ENCODE measurements at regions not wholly inside any gene's neighbourhood (a gene's known extent, or its start where the extent isn't known, plus 50 kb on each side); places are given as distances from the start of the nearest gene placed in this dataset.

DNA sequence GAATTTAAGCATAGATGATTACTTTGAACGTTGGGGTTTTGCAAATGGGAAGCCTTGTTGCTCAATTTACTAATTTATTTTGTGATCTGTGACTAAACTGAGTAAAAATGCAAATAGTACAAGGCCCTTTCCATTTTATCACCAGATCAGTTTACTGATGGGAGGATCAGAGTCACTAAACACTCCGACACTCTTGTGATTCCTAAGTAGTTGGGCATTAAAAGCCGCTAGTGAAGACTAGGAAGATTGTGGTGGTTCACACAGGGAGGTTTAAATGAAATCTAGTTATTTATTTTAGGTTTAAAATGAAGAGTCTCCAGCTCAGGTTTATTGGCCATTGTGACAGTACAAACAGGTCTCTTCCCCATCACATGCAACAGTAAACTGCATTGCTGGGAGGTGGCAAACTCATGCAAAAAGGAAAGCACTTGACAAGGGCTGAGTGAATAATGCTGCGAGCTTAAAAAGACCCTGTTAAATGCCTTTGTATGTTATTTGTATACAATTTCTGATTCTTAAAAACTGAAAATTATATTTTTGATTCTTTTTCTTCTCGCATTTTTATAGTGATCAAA lies 394.8 kb upstream of the FANCL start:
- H3K9me2 ChIP-seq (replicated peaks; ENCODE audit: insufficient read depth, low read length): no peaks in the 10 kb centered on the region
- H3K36me3 ChIP-seq (ENCODE audit: low read length): no peaks in the 10 kb centered on the region
- TF ChIP-seq EZH2phosphoT487 (conservative IDR thresholded peaks at IDR 0.05; ENCODE audit: low read length): no peak
- TF ChIP-seq, protein P1, sequence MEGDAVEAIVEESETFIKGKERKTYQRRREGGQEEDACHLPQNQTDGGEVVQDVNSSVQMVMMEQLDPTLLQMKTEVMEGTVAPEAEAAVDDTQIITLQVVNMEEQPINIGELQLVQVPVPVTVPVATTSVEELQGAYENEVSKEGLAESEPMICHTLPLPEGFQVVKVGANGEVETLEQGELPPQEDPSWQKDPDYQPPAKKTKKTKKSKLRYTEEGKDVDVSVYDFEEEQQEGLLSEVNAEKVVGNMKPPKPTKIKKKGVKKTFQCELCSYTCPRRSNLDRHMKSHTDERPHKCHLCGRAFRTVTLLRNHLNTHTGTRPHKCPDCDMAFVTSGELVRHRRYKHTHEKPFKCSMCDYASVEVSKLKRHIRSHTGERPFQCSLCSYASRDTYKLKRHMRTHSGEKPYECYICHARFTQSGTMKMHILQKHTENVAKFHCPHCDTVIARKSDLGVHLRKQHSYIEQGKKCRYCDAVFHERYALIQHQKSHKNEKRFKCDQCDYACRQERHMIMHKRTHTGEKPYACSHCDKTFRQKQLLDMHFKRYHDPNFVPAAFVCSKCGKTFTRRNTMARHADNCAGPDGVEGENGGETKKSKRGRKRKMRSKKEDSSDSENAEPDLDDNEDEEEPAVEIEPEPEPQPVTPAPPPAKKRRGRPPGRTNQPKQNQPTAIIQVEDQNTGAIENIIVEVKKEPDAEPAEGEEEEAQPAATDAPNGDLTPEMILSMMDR (IDR thresholded peaks at IDR 0.05; ENCODE audit: insufficient read depth, low read length, poor library complexity, severe bottlenecking): no peak
- no peaks in the 10 kb centered on the region for H3K9me3 ChIP-seq (ENCODE audit: insufficient read depth, low read length)
- no peaks in the 10 kb centered on the region for H4K20me1 ChIP-seq (ENCODE audit: low read depth, low read length)
- H3K9ac ChIP-seq (ENCODE audit: low read length): no peak overlapping the region
- H3K27me3 ChIP-seq (ENCODE audit: low read length): no peaks in the 10 kb centered on the region
- no peaks in the 10 kb centered on the region for H3K79me2 ChIP-seq (ENCODE audit: insufficient read depth, low read length)
- H2AFZ ChIP-seq (ENCODE audit: low read depth, low read length, severe bottlenecking): no peak overlapping the region
- no peak overlapping the region for H3K27ac ChIP-seq (ENCODE audit: low read depth, low read length)
- no peaks in the 10 kb centered on the region for H3F3A ChIP-seq (ENCODE audit: insufficient read depth)
- H3K4me2 ChIP-seq (ENCODE audit: low read depth, low read length, poor library complexity, severe bottlenecking): no peak overlapping the region
- no peak overlapping the region for H3K4me3 ChIP-seq (ENCODE audit: insufficient read depth, low read length, poor library complexity, severe bottlenecking)

DNA sequence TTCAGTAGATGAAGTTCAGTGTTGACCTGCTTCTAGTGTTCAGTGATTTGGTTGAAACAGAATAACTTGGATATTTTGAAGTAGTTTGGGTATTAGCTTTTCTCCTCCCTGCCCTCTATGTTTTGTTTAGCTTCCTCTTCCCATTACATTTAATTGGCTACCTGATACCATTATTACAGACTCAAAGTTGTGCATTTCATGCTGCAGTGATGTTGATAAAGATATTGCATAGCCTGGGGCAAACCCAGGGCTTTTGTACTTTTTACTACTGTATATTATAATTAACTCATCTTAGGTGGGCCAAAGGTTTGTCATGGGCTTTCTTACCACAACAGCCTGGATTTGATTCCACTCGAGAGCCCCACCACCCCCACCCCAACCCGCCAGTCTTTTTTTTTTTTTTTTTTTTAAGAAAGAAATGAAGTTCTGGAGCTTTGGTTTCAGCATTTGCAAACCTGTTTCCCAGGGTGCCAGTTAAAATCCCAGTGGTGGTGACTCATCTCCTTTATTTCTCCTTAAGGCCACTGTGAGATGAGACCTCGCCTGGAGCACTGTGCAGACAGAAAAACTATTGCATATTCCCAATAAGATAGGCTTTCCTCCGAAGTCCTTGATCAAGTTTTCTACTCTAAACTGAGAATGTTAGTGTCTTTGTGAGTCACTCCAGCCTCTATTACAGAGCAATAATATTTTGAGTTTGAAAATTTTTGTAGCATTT lies 393.7 kb upstream of the FANCL start:
- H4K20me1 ChIP-seq (ENCODE audit: low read depth, low read length): no peaks in the 10 kb centered on the region
- no peaks in the 10 kb centered on the region for H3K9me3 ChIP-seq (ENCODE audit: insufficient read depth, low read length)
- no peaks in the 10 kb centered on the region for H3K27me3 ChIP-seq (ENCODE audit: low read length)
- no peaks in the 10 kb centered on the region for H3F3A ChIP-seq (ENCODE audit: insufficient read depth)
- H3K4me3 ChIP-seq (ENCODE audit: insufficient read depth, low read length, poor library complexity, severe bottlenecking): no peak overlapping the region
- H3K4me2 ChIP-seq (ENCODE audit: low read depth, low read length, poor library complexity, severe bottlenecking): no peak overlapping the region
- no peak overlapping the region for H3K9ac ChIP-seq (ENCODE audit: low read length)
- H3K9me2 ChIP-seq (replicated peaks; ENCODE audit: insufficient read depth, low read length): no peaks in the 10 kb centered on the region
- no peaks in the 10 kb centered on the region for H3K36me3 ChIP-seq (ENCODE audit: low read length)
- TF ChIP-seq, protein P1 (IDR thresholded peaks at IDR 0.05; ENCODE audit: insufficient read depth, low read length, poor library complexity, severe bottlenecking): no peak
- no peak for TF ChIP-seq EZH2phosphoT487 (conservative IDR thresholded peaks at IDR 0.05; ENCODE audit: low read length)
- no peak overlapping the region for H2AFZ ChIP-seq (ENCODE audit: low read depth, low read length, severe bottlenecking)
- no peaks in the 10 kb centered on the region for H3K79me2 ChIP-seq (ENCODE audit: insufficient read depth, low read length)
- no peak overlapping the region for H3K27ac ChIP-seq (ENCODE audit: low read depth, low read length)

DNA sequence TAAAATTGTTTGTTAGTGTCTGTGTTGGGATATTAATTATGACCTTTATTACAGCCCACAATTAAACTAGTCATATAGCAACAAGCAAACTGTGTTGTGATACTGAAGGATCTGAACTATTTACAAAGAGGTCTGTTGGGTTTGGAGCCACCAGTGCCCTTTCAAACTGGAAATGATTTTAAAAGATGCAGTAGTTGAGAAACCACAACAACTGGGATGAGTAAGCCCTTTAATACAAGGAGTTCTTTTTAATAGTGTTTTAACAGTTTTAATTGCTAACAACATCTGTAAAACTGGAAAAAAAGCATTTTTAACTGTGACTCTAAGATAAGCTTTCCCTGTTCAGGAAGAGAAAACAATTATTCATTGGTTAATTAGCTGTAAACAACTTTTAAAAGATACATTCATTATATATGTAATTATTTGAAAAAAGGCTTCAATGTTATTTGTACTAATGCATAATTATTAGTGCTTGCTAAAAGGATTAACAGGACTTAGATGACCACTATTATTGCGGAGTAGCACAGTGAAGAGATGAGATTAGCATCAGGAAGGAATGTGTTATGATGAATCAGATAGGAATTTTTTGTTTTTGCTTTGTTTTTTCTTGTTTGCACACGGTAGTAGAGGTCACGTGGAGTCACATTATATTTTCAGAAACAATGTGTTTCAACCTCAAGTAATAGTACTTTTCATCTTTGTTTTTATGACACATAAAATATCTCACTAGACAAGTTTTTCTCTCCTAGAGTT lies 392.7 kb upstream of the FANCL start:
- no peaks in the 10 kb centered on the region for H4K20me1 ChIP-seq (ENCODE audit: low read depth, low read length)
- H3K36me3 ChIP-seq (ENCODE audit: low read length): no peaks in the 10 kb centered on the region
- H3K27ac ChIP-seq (ENCODE audit: low read depth, low read length): no peak overlapping the region
- no peak overlapping the region for H2AFZ ChIP-seq (ENCODE audit: low read depth, low read length, severe bottlenecking)
- H3K4me2 ChIP-seq (ENCODE audit: low read depth, low read length, poor library complexity, severe bottlenecking): no peak overlapping the region
- H3K27me3 ChIP-seq (ENCODE audit: low read length): no peaks in the 10 kb centered on the region
- H3F3A ChIP-seq (ENCODE audit: insufficient read depth): no peaks in the 10 kb centered on the region
- no peaks in the 10 kb centered on the region for H3K9me3 ChIP-seq (ENCODE audit: insufficient read depth, low read length)
- no peaks in the 10 kb centered on the region for H3K9me2 ChIP-seq (replicated peaks; ENCODE audit: insufficient read depth, low read length)
- no peak for TF ChIP-seq EZH2phosphoT487 (conservative IDR thresholded peaks at IDR 0.05; ENCODE audit: low read length)
- TF ChIP-seq, protein P1 (IDR thresholded peaks at IDR 0.05; ENCODE audit: insufficient read depth, low read length, poor library complexity, severe bottlenecking): no peak
- no peaks in the 10 kb centered on the region for H3K79me2 ChIP-seq (ENCODE audit: insufficient read depth, low read length)
- H3K9ac ChIP-seq (ENCODE audit: low read length): no peak overlapping the region
- H3K4me3 ChIP-seq (ENCODE audit: insufficient read depth, low read length, poor library complexity, severe bottlenecking): no peak overlapping the region
